ENCODE measurements at regions not wholly inside any gene's neighbourhood (a gene's known extent, or its start where the extent isn't known, plus 50 kb on each side); places are given as distances from the start of the nearest gene placed in this dataset.

- in situ Hi-C loops (cut with HindIII; ENCODE audit: low pct_ligation_motif_present, low sequenced_read_pairs), result no loop called here
- TF ChIP-seq CTCF (IDR thresholded peaks at IDR 0.05; ENCODE audit: low read depth, low read length, missing control alignments), result no peak
- no peak for DNase-seq
Measured at GRCh38 chr14:86815341-86815740, 1177.6 kb downstream of the GALC start.

GRCh38 chr14:86802726-86803125 lies 1190.3 kb downstream of the GALC start:
- H3K27ac ChIP-seq, result no peak overlapping the region
- no peaks in the 10 kb centered on the region for H3K36me3 ChIP-seq (replicated peaks)
- in situ Hi-C loops (cut with HindIII; ENCODE audit: low pct_ligation_motif_present, low sequenced_read_pairs), result no loop called here
- no peak overlapping the region for H3K4me3 ChIP-seq (ENCODE audit: low read depth, low read length)
- no peak for TF ChIP-seq CTCF (IDR thresholded peaks at IDR 0.05; ENCODE audit: low read depth, low read length, missing control alignments)
- no peak for DNase-seq
- H3K27me3 ChIP-seq (replicated peaks), result no peaks in the 10 kb centered on the region

More at GRCh38 chr14:86815341-86815740, 1177.6 kb downstream of the GALC start:
- no peak overlapping the region for H3K27ac ChIP-seq
- no peaks in the 10 kb centered on the region for H3K36me3 ChIP-seq (replicated peaks)
- H3K27me3 ChIP-seq (replicated peaks), result no peaks in the 10 kb centered on the region
- no peak overlapping the region for H3K4me3 ChIP-seq (ENCODE audit: low read depth, low read length)

- no peak for TF ChIP-seq CTCF (IDR thresholded peaks at IDR 0.05; ENCODE audit: low read depth, low read length, missing control alignments)
- Histone ChIP-seq H3K4me3 (ENCODE audit: low read depth, low read length) (no peak overlapping the region), H3K27me3 (replicated peaks) (no peaks in the 10 kb centered on the region), H3K36me3 (replicated peaks) (no peaks in the 10 kb centered on the region), H3K27ac (no peak overlapping the region)
- DNase-seq, result peak; percentile 80
- in situ Hi-C loops (cut with HindIII; ENCODE audit: low pct_ligation_motif_present, low sequenced_read_pairs), result no loop called here
Measured at GRCh38 chr14:86799244-86799647, 1193.7 kb downstream of the GALC start.

GRCh38 chr14:86798330-86798729 lies 1194.7 kb downstream of the GALC start:
- no peak overlapping the region for H3K27ac ChIP-seq
- no peak for DNase-seq
- H3K27me3 ChIP-seq (replicated peaks), result no peaks in the 10 kb centered on the region
- H3K4me3 ChIP-seq (ENCODE audit: low read depth, low read length), result no peak overlapping the region
- H3K36me3 ChIP-seq (replicated peaks), result no peaks in the 10 kb centered on the region
- in situ Hi-C loops (cut with HindIII; ENCODE audit: low pct_ligation_motif_present, low sequenced_read_pairs), result no loop called here
- no peak for TF ChIP-seq CTCF (IDR thresholded peaks at IDR 0.05; ENCODE audit: low read depth, low read length, missing control alignments)

GRCh38 chr14:86797075-86797351 lies 1196.0 kb downstream of the GALC start:
- DNase-seq, result no peak
- no peaks in the 10 kb centered on the region for H3K27me3 ChIP-seq (replicated peaks)

More at GRCh38 chr14:86797075-86797351, 1196.0 kb downstream of the GALC start:
- Histone ChIP-seq H3K36me3 (replicated peaks) (no peaks in the 10 kb centered on the region), H3K27ac (no peak overlapping the region), H3K4me3 (ENCODE audit: low read depth, low read length) (no peak overlapping the region)
- no peak for TF ChIP-seq CTCF (IDR thresholded peaks at IDR 0.05; ENCODE audit: low read depth, low read length, missing control alignments)
- in situ Hi-C loops (cut with HindIII; ENCODE audit: low pct_ligation_motif_present, low sequenced_read_pairs), result no loop called here
